ENCODE measurements at regions not wholly inside any gene's neighbourhood (a gene's known extent, or its start where the extent isn't known, plus 50 kb on each side); places are given as distances from the start of the nearest gene placed in this dataset.

GRCh38 chr6:3627501-3627900, 124.0 kb downstream of the PXDC1 start:
- TF ChIP-seq POLR2A (IDR thresholded peaks at IDR 0.05), result no peak
- no peak for TF ChIP-seq EP300 (IDR thresholded peaks at IDR 0.05)
- TF ChIP-seq, protein P1, sequence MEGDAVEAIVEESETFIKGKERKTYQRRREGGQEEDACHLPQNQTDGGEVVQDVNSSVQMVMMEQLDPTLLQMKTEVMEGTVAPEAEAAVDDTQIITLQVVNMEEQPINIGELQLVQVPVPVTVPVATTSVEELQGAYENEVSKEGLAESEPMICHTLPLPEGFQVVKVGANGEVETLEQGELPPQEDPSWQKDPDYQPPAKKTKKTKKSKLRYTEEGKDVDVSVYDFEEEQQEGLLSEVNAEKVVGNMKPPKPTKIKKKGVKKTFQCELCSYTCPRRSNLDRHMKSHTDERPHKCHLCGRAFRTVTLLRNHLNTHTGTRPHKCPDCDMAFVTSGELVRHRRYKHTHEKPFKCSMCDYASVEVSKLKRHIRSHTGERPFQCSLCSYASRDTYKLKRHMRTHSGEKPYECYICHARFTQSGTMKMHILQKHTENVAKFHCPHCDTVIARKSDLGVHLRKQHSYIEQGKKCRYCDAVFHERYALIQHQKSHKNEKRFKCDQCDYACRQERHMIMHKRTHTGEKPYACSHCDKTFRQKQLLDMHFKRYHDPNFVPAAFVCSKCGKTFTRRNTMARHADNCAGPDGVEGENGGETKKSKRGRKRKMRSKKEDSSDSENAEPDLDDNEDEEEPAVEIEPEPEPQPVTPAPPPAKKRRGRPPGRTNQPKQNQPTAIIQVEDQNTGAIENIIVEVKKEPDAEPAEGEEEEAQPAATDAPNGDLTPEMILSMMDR (IDR thresholded peaks at IDR 0.05), result no peak
